ENCODE measurements at regions not wholly inside any gene's neighbourhood (a gene's known extent, or its start where the extent isn't known, plus 50 kb on each side); places are given as distances from the start of the nearest gene placed in this dataset.

DNA sequence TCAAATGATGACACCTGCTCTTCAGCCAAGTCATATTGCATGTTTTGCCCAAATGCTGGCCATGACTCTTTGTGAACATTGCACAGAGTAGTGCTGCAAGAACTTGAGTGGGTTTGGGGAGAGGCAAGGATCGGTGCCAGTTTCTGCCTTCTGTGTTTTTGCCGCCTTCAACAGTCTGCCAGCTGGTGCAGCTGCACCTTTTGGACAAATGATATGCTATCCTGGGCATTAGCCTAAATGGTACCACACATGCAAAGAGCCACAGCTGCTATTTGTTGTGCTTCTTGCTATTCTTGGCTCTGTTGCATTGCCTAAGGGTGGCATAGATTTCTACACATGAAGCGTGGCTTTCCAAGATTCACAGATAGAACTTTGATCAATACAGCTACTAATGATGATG is 189.0 kb upstream of the CCN2 start:
- TF ChIP-seq FOXM1 (IDR thresholded peaks at IDR 0.05; ENCODE audit: borderline replicate concordance, low read depth) (no peak), CREB1 (IDR thresholded peaks at IDR 0.05; ENCODE audit: low read depth) (no peak), TEAD4 (IDR thresholded peaks at IDR 0.05) (no peak), RAD21 (IDR thresholded peaks at IDR 0.05; ENCODE audit: low read depth) (no peak), TAF1 (IDR thresholded peaks at IDR 0.05; ENCODE audit: low read depth) (no peak), MAX (IDR thresholded peaks at IDR 0.05) (no peak), CEBPB (IDR thresholded peaks at IDR 0.05) (no peak), EP300 (IDR thresholded peaks at IDR 0.05; ENCODE audit: borderline replicate concordance) (no peak)
- TF ChIP-seq, protein P1, sequence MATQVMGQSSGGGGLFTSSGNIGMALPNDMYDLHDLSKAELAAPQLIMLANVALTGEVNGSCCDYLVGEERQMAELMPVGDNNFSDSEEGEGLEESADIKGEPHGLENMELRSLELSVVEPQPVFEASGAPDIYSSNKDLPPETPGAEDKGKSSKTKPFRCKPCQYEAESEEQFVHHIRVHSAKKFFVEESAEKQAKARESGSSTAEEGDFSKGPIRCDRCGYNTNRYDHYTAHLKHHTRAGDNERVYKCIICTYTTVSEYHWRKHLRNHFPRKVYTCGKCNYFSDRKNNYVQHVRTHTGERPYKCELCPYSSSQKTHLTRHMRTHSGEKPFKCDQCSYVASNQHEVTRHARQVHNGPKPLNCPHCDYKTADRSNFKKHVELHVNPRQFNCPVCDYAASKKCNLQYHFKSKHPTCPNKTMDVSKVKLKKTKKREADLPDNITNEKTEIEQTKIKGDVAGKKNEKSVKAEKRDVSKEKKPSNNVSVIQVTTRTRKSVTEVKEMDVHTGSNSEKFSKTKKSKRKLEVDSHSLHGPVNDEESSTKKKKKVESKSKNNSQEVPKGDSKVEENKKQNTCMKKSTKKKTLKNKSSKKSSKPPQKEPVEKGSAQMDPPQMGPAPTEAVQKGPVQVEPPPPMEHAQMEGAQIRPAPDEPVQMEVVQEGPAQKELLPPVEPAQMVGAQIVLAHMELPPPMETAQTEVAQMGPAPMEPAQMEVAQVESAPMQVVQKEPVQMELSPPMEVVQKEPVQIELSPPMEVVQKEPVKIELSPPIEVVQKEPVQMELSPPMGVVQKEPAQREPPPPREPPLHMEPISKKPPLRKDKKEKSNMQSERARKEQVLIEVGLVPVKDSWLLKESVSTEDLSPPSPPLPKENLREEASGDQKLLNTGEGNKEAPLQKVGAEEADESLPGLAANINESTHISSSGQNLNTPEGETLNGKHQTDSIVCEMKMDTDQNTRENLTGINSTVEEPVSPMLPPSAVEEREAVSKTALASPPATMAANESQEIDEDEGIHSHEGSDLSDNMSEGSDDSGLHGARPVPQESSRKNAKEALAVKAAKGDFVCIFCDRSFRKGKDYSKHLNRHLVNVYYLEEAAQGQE (IDR thresholded peaks at IDR 0.05; ENCODE audit: low read depth): no peak
- TF ChIP-seq, protein P2, sequence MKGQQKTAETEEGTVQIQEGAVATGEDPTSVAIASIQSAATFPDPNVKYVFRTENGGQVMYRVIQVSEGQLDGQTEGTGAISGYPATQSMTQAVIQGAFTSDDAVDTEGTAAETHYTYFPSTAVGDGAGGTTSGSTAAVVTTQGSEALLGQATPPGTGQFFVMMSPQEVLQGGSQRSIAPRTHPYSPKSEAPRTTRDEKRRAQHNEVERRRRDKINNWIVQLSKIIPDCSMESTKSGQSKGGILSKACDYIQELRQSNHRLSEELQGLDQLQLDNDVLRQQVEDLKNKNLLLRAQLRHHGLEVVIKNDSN (IDR thresholded peaks at IDR 0.05): no peak

Measured in Ishikawa (cell line).